Natural killer cell (primary cell): ENCODE measurements at regions not wholly inside any gene's neighbourhood (a gene's known extent, or its start where the extent isn't known, plus 50 kb on each side); places are given as distances from the start of the nearest gene placed in this dataset.

Experiments used
- ATAC-seq, 3 donors: fragments of 150-1000 bp in 2 of 3; fragments of 200-7000 bp in 1 of 3; cut with Tn5 transposase; 1 replicate in 1 of 3; 2 replicates in 2 of 3; pipeline ENCODE4 v1.10.0; 2021; ENCODE audit warnings: mild to moderate bottlenecking in 2 of 3, moderate library complexity in 2 of 3
- DNase-seq, 2 donors: peaks; one replicate each; pipeline versions ENCODE4 v3.0.0 to v3.0.0-alpha.2; 2013 to 2021; ENCODE audit warnings: mixed read lengths in 1 of 2
- H3K27ac ChIP-seq: one replicate; pipeline ENCODE4 v1.5.1; 2013; ENCODE audit warnings: mild to moderate bottlenecking, low read length
- H3K27me3 ChIP-seq: one replicate; pipeline ENCODE4 v1.6.1; 2013; ENCODE audit warnings: low read length; ENCODE audit not compliant: control insufficient read depth, insufficient read depth
- H3K36me3 ChIP-seq: one replicate; pipeline ENCODE4 v1.6.1; 2013; ENCODE audit warnings: low read length; ENCODE audit not compliant: control insufficient read depth, insufficient read depth
- H3K4me1 ChIP-seq: one replicate; pipeline ENCODE4 v1.6.1; 2013; ENCODE audit warnings: low read length; ENCODE audit not compliant: control insufficient read depth, insufficient read depth
- H3K4me3 ChIP-seq: one replicate; pipeline ENCODE4 v1.5.1; 2013; ENCODE audit warnings: low read length
- H3K9me3 ChIP-seq: one replicate; pipeline ENCODE4 v1.6.1; 2013; ENCODE audit warnings: low read length; ENCODE audit not compliant: control insufficient read depth, insufficient read depth
- H3K27ac Mint-ChIP-seq, 2 donors: one replicate each; pipeline ENCODE4 v1.8.0; 2022; ENCODE audit warnings: mild to moderate bottlenecking in 2 of 2, mixed read lengths in 2 of 2, moderate library complexity in 1 of 2
- H3K27me3 Mint-ChIP-seq, 2 donors: one replicate each; pipeline ENCODE4 v1.8.0; 2022; ENCODE audit warnings: low read depth in 2 of 2, mixed read lengths in 2 of 2
- H3K36me3 Mint-ChIP-seq: one replicate; pipeline ENCODE4 v1.8.0; 2022; ENCODE audit warnings: mixed read lengths
- H3K4me1 Mint-ChIP-seq, 2 donors: one replicate each; pipeline ENCODE4 v1.8.0; 2022; ENCODE audit warnings: mixed read lengths in 2 of 2
- H3K4me3 Mint-ChIP-seq: one replicate; pipeline ENCODE4 v1.8.0; 2022; ENCODE audit warnings: mild to moderate bottlenecking, moderate library complexity, mixed read lengths
- H3K9me3 Mint-ChIP-seq, 2 donors: one replicate each; pipeline ENCODE4 v1.8.0; 2022; ENCODE audit warnings: mixed read lengths in 2 of 2
- WGBS: methylation state at CpG from one replicate; pipeline ENCODE4 v1.1.7; 2013; ENCODE audit warnings: missing lambda C conversion rate; ENCODE audit not compliant: insufficient coverage; 5-methylcytosine and 5-hydroxymethylcytosine counted together
- intact Hi-C: fragments of 100-400 bp; cut with micrococcal nuclease; formaldehyde crosslinking; loops from one replicate; pipeline ENCODE4 v1.14.2; 2022
- TF ChIP-seq, protein P1 (sequence below): fragments of 200-600 bp; IDR thresholded peaks from one replicate; pipeline ENCODE4 v1.8.0; 2022; ENCODE audit warnings: antibody characterized with exemption

DNA sequence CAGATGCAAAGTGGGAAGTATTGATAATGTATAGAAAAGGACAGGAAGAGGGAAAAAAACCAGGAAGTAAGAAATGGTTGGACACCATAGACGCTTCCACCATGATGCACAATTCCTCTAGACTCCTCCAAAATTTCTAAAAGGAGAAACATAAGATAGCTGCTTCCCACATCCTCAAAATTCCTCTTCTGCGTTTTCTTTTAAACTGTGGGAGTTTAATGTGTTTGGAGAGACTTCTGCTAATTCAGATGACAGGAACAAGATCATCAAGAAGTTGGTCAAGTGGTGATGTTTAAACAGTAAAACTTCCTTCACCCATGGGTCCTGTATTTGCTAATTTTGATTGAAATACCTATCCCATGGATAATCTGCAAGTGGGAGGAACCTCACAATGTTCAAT lies 130.2 kb downstream of the IRS2 start:
- H3K27me3 ChIP-seq, result no peaks in the 10 kb centered on the region
- TF ChIP-seq, protein P1, sequence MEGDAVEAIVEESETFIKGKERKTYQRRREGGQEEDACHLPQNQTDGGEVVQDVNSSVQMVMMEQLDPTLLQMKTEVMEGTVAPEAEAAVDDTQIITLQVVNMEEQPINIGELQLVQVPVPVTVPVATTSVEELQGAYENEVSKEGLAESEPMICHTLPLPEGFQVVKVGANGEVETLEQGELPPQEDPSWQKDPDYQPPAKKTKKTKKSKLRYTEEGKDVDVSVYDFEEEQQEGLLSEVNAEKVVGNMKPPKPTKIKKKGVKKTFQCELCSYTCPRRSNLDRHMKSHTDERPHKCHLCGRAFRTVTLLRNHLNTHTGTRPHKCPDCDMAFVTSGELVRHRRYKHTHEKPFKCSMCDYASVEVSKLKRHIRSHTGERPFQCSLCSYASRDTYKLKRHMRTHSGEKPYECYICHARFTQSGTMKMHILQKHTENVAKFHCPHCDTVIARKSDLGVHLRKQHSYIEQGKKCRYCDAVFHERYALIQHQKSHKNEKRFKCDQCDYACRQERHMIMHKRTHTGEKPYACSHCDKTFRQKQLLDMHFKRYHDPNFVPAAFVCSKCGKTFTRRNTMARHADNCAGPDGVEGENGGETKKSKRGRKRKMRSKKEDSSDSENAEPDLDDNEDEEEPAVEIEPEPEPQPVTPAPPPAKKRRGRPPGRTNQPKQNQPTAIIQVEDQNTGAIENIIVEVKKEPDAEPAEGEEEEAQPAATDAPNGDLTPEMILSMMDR, result no peak
- H3K27me3 Mint-ChIP-seq, result peaks cover 4 to 56% of the 10 kb centered on the region in 2 donors
- no peaks in the 10 kb centered on the region for H3K36me3 Mint-ChIP-seq
- no peak overlapping the region for H3K27ac Mint-ChIP-seq
- H3K9me3 Mint-ChIP-seq, result no peaks in the 10 kb centered on the region
- WGBS, result no CpG with 5 or more reads among the region's 2 CpGs
- DNase-seq, result no peak
- no peak overlapping the region for H3K27ac ChIP-seq
- no peak overlapping the region for H3K4me3 ChIP-seq
- intact Hi-C loops, result no loop called here
- no peak for ATAC-seq
- H3K4me1 ChIP-seq, result peaks cover 5% of the 10 kb centered on the region
- no peak overlapping the region for H3K4me3 Mint-ChIP-seq
- H3K9me3 ChIP-seq, result no peaks in the 10 kb centered on the region
- no peaks in the 10 kb centered on the region for H3K36me3 ChIP-seq
- H3K4me1 Mint-ChIP-seq, result peaks cover 7 to 11% of the 10 kb centered on the region in 2 donors

DNA sequence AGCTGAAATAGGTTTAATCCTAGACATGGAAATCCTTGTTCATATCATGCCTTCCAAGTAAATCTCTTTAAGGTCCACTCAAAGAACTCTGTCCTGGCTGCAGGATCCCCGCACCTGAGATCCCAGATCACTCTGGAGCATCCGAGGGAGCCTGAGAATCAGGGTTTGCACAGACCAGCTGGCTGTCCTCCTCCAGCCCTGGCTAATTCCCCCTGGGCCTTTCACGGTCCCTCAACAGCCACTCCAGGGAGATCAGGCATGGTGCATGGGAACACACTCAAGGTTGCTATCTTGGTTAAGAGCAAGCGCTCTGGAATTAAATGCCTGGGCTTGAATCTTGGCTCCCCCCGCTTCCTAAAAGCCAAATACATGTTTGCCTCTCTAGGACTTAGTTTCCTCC lies 130.8 kb downstream of the IRS2 start:
- no peak for DNase-seq
- no peak overlapping the region for H3K27ac ChIP-seq
- H3K27ac Mint-ChIP-seq, result no peak overlapping the region
- intact Hi-C loops, result no loop called here
- TF ChIP-seq, protein P1, result no peak
- H3K36me3 Mint-ChIP-seq, result no peaks in the 10 kb centered on the region
- H3K27me3 ChIP-seq, result no peaks in the 10 kb centered on the region
- H3K9me3 Mint-ChIP-seq, result no peaks in the 10 kb centered on the region
- H3K9me3 ChIP-seq, result no peaks in the 10 kb centered on the region
- H3K4me1 Mint-ChIP-seq, result peaks cover 7 to 11% of the 10 kb centered on the region in 2 donors
- H3K36me3 ChIP-seq, result no peaks in the 10 kb centered on the region
- H3K27me3 Mint-ChIP-seq, result peaks cover 0 to 53% of the 10 kb centered on the region in 2 donors
- H3K4me1 ChIP-seq, result peaks cover 5% of the 10 kb centered on the region
- WGBS, result 90% methylated on average over 5 of the region's 5 CpGs
- no peak overlapping the region for H3K4me3 ChIP-seq
- no peak for ATAC-seq
- H3K4me3 Mint-ChIP-seq, result no peak overlapping the region

DNA sequence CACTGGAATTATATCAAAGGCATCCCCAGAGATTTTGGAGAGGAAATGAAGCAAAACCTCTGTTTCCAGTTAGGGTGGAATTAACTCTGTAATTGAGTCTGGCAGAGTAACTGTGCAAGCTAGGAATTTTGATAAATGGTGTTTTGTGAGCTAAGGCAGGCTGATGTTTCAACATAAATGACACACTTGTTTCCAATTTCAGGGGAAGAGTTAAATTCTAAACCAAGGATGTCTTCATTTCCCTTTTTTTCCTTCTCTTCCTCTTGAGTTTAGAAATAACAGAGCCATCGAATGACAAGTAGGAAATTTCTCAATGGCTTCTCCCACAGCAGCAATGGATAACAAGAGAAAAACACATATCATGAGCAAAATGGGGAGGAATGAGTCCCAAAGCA lies 131.2 kb downstream of the IRS2 start:
- intact Hi-C loops, result no loop called here
- DNase-seq (no peak), ATAC-seq (no peak)
- TF ChIP-seq, protein P1, result no peak
- H3K27me3 ChIP-seq, result no peaks in the 10 kb centered on the region
- no peak overlapping the region for H3K4me3 ChIP-seq
- Mint-ChIP-seq H3K4me3 (no peak overlapping the region), H3K36me3 (no peaks in the 10 kb centered on the region), H3K27me3 (peaks cover 0 to 49% of the 10 kb centered on the region in 2 donors), H3K27ac (peak overlapping the region in 1 of 2 donors; percentile 33), H3K4me1 (peaks cover 7 to 11% of the 10 kb centered on the region in 2 donors), H3K9me3 (no peaks in the 10 kb centered on the region)
- H3K9me3 ChIP-seq, result no peaks in the 10 kb centered on the region
- WGBS, result 83% methylated on average over 1 of the region's 1 CpG
- H3K4me1 ChIP-seq, result peaks cover 5% of the 10 kb centered on the region
- H3K36me3 ChIP-seq, result no peaks in the 10 kb centered on the region
- H3K27ac ChIP-seq, result no peak overlapping the region
